HG02870 (cell line): ENCODE measurements at regions not wholly inside any gene's neighbourhood (a gene's known extent, or its start where the extent isn't known, plus 50 kb on each side); places are given as distances from the start of the nearest gene placed in this dataset.
A peak's percentile ranks its signal among the peaks of the same experiment; 100 is the strongest.
"Not testable (repeated sequence)": the region's sequence is repeated elsewhere in the genome, so short reads cannot be mapped to it uniquely, and the experiment has no call there.

Source experiments
- ATAC-seq: cut with Tn5 transposase; IDR thresholded peaks from one replicate; pipeline ENCODE4 v1.9.1; 2021; ENCODE audit warnings: mild to moderate bottlenecking, moderate library complexity; ENCODE audit not compliant: unreplicated experiment

DNA sequence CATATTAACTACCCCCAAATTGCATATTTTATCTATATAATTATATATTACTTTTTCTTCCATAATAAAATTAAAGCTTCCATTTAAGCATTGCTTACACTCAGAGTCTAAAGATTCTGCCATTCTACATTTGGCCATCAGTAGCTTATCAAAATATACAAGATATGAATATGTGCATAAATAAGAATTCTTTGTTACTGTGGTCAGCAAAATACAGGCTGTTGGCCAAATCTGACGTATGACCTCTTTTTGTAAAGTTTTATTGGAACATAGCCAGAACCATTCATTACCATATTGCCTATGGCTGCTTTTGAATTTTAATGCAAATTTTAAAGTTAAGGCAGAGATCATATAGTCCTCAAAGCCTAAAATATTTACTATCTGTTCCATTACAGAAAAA, 643.9 kb upstream of the VRK2 start:
- ATAC-seq, result no peak

DNA sequence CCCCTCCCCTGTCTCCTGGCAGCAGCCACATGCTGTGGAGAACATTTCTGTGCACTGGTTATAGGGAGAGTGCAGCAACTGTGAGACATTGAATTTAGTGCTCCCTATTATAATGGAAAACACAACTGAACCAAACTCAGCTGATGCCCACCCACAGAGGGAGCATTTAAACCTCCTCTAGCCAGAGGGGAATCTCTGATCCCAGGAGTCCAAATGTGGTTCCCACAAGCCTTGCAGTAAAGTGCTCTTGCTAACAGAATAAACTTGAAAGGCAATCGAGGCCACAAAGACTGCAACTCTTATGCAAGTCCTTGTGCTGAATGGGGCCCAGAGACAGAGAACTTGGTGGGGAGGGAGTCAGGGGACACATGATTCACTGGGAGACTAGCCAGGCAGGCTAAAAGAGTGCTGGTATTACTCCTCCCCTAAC, 638.8 kb upstream of the VRK2 start:
- ATAC-seq, result no peak

DNA sequence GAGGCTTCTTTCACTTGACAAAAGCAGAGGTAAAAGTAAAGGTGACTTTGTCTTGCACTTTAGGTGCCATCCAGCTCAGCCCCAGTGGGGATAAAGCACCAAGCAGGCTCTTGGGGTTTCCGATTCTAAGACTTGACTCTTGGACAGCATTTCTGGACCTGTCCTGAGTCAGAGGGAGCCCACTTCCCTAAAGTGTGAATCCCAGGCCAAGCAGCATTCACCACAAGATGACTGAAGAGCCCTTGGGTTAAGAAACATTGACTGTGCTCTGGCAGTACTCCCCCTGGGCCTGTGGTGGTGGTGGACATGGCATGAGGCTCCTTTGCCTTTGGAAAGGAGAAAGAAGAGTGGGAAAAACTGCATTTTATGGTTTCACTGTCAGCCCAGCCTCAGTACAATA, 638.0 kb upstream of the VRK2 start:
- ATAC-seq, result no peak

- no peak for ATAC-seq
Observed at GRCh38 chr2:57417007-57417406, 629.6 kb upstream of the VRK2 start.

DNA sequence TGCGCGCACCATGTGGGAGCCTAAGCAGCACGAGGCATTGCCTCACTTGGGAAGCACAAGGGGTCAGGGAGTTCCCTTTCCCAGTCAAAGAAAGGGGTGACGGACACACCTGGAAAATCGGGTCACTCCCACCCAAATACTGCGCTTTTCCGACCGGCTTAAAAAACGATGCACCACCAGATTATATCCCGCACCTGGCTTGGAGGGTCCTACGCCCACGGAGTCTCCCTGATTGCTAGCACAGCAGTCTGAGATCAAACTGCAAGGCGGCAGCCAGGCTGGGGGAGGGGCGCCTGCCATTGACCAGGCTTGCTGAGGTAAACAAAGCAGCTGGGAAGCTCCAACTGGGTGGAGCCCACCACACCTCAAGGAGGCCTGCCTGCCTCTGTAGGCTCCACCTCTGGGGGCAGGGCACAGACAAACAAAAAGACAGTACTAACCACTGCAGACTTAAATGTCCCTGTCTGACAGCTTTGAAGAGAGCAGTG, 627.7 kb upstream of the VRK2 start:
- ATAC-seq, result not testable (repeated sequence)

GRCh38 chr2:57429831-57430230, 616.8 kb upstream of the VRK2 start:
- ATAC-seq, result no peak

DNA sequence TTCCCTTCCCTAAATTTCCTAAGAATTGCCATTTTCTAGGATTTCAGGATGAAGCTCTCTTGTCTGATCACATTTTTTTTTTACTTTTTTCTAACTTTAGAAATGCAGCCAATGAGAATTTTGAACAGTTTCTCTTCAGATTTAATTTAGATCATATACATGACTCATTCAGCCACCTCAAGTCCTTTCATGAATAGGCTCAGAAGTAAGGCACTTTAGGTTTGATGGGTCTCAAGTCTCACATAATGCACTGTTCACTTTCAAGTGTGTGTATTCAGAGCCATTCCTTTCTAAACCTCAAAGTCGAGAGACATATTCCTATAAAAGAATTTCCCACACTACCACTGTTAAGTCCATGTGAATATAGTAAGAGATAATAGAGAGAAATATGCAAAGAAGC, 614.1 kb upstream of the VRK2 start:
- ATAC-seq, result no peak

GRCh38 chr2:57434441-57434840, 612.2 kb upstream of the VRK2 start:
- ATAC-seq, result no peak

DNA sequence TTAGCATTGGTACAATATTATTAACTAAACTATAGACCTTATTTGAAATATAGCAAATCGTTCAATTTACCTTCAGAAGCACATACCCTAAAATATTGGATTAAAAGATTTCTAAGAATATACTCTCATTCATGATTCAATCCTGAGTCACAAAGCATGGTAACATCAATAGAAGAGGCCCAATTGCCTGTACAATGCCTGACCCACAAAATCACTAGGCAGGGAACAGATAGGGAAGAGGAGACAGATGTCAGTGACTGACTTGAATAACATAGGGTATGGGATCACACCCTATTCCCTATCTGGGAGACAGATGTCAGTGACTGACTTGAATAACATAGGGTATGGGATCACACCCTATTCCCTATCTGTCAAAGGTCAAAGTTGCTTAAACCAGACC, 611.6 kb upstream of the VRK2 start:
- ATAC-seq, result no peak

- no peak for ATAC-seq
Observed at GRCh38 chr2:57437077-57437476, 609.5 kb upstream of the VRK2 start.

DNA sequence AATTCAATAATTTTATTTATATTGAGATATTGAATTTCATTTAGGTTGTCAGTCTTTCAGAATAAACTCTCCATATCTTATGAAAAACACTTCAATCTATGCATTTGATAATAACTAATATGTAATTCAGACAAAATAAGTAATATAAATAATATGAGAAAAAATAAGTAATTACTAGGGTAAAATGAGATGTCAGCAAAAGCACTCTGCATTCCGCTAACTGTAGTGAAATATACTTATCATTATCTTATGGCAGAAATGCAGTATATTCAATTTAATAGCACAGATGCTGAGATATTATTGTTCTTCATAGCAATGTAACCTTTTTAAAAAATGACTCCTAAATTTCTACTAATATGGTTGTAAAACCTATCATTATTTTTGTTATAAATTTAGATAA, 606.2 kb upstream of the VRK2 start:
- no peak for ATAC-seq

GRCh38 chr2:57443086-57443485, 603.5 kb upstream of the VRK2 start:
- no peak for ATAC-seq

GRCh38 chr2:57443973-57444521, 602.6 kb upstream of the VRK2 start:
- ATAC-seq, result no peak

DNA sequence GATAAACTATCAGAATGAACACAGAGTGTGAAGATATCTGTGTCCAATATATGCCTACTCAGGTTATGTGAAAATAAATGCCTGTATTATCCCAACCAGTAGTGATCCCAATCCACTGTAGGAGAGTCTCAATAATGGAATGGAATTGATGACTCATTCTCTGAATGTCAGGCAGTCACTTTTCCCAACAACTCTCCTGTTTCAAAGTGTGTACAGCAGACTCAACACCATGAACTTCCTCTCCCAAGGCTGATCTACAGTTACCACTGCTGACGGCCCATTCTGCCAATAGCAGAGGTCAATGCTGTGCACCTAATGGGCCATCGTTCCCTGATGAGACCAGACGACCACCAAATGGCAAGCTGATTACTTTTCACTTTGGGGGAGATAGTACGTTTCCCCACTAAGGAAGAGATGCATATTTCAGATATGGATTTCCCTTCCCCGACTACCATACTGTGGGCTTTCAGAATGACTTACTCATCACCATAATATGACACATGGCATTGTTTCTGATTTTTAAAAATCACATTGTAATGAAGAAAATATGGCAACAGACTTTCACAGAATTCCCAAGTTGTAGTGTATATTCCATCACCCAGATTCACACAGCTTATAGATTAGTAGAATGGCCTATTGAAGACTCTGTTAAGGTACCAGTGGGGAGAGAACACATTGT, 601.7 kb upstream of the VRK2 start:
- no peak for ATAC-seq

- ATAC-seq, result no peak
Observed at GRCh38 chr2:57448816-57449215, 597.8 kb upstream of the VRK2 start.

DNA sequence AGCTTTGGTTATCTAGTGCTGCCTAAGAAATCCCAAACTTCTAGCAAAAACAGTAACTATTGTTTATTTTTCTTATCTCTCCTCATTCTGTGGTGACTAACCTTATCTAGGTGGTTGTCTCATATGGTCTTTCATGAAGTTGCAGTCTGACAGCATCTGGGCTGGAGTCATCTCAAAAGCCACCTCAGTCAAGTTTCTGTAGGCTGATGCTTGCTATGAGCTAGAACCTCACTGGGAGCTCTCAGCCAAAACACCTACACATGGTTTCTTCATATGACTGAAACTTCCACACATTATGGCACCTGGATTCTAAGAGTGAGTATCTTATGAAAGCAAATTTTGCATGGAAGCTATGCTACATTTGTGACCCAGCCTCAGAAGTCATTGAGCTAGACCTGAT, 596.4 kb upstream of the VRK2 start:
- peak; percentile 99 for ATAC-seq

DNA sequence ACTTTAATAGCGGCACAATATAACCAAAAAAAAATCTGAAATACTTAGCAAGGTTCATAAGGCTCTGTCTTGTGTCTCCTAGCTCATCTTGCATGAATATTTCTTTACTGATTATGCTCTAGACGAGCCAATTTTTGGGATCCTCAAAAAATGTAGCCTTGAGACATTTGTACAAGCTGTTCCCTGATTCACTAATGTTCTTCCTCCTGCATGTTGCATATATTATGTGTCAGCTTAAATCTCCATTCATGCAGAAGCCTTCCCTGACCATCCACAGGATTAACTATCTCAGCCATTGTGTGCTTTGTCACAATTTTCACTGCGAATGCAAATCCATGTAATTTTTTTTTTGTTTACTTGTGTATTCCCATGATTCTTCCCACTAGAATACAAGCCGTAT, 594.0 kb upstream of the VRK2 start:
- no peak for ATAC-seq

DNA sequence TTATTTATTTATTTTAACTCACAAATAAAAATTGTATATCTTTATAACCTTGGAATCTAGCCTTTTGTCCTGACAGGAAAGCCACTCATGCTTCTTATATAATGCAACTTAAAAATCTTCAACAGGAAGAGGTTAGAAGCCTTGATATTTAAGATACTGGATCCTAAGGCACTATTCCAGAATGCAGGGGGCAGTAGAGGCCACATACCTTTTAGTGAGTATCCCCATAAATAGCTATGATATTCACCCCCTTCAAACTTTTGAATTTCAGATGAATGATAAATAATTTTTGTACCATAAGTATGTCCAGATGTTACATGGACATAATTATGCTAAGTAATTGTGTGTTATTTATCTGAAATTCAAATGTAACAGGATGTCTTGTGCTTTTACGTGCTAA, 592.7 kb upstream of the VRK2 start:
- ATAC-seq, result no peak

- no peak for ATAC-seq
Observed at GRCh38 chr2:57460396-57461276, 586.0 kb upstream of the VRK2 start.

GRCh38 chr2:57461624-57462023, 585.0 kb upstream of the VRK2 start:
- ATAC-seq, result no peak

GRCh38 chr2:57465067-57465466, 581.5 kb upstream of the VRK2 start:
- no peak for ATAC-seq

DNA sequence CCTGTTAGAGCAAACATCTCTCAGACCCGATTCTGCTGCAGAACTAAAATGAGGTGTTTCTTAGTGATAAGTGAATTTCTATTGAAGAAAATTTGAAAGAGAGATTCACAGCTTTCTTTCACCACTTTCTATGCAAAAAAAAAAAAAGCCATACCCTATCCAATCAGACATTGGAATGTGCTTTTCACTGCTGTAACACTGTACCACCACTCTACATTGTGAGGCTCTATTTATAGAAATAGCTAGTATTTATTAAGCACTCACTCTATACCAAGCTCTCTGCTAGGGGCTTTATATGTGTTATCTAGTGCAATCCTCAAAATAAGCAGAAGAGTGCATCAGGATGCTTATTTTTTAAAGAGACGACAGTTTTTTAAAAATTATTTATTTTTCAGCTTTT, 580.6 kb upstream of the VRK2 start:
- ATAC-seq, result no peak
